ENCODE measurements at regions not wholly inside any gene's neighbourhood (a gene's known extent, or its start where the extent isn't known, plus 50 kb on each side); places are given as distances from the start of the nearest gene placed in this dataset.
"Not testable (repeated sequence)": the region's sequence is repeated elsewhere in the genome, so short reads cannot be mapped to it uniquely, and the experiment has no call there.

GRCh38 chr20:7090001-7090400 is 322.5 kb downstream of the BMP2 start:
- DNase-seq: no peak

DNA sequence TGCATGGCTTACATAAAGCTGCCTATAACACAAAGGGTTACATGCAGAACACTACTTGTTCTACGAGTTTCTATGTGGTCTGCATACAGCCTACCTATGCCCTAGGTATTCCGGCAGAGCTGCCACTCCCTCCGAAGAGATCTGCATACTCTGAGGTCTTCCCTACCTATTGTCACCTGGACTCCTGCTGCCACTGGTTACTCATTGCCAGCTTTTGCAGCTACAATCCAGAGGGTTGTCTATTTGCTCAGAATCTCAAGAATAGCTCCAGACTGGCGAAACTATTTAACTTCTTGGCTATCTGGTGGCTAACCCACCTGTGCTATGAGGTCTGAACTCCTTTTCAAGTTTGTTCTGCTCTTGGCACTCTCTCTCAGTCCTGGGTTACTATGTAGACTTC is 323.3 kb downstream of the BMP2 start:
- no peak for DNase-seq

DNA sequence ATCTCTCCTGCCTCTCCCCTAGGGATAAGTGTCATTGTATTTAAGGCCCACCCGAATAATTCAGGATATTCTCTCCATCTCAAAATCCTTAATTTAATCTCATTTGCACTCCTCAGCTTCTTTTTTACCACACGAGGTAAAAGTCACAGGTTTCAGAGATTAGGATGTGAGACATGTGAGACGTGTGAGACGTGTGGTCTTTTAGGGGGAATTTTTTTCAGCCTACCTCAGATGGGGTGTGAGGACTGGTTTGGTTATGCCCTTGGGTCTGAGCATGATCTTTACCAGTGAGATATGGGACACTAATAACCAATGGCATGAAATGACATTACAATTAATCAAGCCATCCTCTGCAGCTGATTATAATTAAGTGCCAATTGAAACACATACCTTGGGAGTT is 324.2 kb downstream of the BMP2 start:
- DNase-seq: no peak

GRCh38 chr20:7094438-7094997 is 327.0 kb downstream of the BMP2 start:
- no peak for DNase-seq

- no peak for DNase-seq
These were observed 339.4 kb downstream of the BMP2 start for GRCh38 chr20:7106910-7107309.

GRCh38 chr20:7108929-7109328 is 341.4 kb downstream of the BMP2 start:
- DNase-seq: no peak

- DNase-seq: no peak
These were observed 346.3 kb downstream of the BMP2 start for GRCh38 chr20:7113577-7114466.

DNA sequence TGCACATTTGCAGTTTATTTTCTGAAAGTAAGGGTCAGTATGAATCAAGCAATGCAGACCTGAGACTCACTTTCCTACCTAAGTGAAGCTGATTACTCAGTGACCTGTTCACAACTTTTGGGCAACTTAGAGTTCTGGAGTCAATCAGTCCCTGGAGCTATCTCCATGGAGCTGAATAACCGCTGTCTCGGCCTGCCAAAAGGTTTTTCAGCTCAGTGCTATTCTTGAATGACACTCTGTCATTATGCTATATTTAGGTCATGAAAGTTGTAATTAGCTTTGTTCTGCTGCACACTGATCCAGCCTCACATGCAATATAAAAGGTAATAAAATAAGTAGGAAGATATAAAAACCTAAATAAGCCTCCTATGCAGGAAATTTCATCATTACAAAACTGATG is 356.0 kb downstream of the BMP2 start:
- DNase-seq: no peak

GRCh38 chr20:7124120-7124519 is 356.6 kb downstream of the BMP2 start:
- no peak for DNase-seq

GRCh38 chr20:7136886-7137285 is 369.4 kb downstream of the BMP2 start:
- DNase-seq: no peak

DNA sequence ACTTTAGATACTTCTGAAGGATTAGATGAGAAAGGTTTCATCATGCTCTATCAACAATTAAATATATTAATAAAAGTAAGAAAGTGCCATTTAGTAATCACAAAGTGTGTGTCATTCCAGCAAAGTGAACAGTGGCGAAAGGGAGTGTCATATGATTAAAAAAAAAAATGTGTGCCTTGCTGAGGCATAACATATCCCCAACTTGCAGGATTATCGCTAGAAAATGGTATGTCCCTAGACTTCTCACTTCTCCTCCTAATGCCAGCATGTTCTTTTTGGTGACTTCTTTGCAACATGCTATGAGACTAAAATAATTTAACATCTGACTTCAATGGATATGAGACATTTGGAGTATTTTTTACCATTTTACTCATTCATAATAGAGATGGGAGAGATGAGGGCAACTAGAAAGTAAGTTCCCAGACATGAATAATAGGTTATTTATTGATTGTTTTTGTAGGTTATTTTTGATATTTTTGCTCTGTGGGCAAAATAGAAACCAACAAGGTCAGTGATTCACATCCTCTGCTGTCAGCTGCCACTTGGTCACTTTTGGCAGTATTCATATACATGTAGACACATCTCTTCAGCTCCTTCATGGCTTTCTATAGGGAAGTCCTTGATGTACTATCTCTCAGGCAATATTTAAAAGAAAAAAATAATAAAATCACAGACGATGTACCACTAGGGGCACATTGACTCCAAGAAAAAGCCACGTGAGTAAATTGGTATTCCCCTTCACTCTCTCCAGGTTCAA is 370.1 kb downstream of the BMP2 start:
- DNase-seq: no peak

DNA sequence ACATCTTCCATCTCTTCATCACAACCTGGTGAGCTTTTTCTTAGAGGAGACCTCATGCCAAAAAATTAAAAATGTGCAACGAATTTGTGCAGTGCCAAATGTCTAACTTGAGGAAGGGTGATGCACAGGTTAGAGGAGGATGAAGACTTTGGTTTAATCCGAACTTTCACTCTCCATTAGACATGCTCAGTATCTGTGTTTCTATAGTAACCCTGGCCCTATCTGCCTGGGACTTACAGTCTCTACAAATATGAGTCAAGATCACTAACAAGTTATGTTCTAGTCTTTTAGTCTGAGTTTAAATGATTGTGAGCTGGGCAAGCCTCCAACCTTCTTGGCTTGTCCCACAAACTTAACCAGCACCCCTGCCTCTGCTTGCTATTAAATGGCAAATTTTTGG is 377.0 kb downstream of the BMP2 start:
- DNase-seq: no peak

DNA sequence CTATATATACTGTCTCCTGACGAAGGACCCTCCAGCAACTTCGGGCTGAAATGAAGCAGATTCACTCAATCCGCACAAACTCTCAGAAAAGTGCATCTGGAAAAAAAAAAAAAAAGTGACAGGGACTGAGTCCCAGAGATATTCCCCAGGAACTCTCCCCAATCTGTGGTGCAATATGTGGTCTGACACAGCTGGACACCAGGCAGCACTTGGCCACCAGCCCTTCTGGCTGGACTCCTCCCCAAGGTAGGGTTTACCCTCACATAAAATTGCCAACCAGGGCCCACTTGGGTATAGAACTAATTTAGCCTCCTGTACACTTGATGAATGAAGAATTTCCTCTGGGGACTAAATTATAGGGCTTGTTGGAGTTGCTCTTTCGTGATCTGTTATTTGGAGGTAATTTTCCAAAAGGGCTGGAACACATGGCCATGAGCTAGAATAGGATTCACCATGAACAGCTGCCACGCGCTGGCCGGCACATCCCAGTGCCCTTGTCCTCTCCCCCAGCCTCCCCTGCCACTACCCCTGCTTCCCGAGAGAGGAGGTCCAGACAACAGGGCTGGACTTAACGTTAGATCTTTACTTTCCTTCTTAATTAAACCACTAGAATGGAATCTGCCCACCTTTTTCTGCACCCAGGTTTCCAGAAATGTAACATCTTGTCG is 379.2 kb downstream of the BMP2 start:
- DNase-seq: no peak

DNA sequence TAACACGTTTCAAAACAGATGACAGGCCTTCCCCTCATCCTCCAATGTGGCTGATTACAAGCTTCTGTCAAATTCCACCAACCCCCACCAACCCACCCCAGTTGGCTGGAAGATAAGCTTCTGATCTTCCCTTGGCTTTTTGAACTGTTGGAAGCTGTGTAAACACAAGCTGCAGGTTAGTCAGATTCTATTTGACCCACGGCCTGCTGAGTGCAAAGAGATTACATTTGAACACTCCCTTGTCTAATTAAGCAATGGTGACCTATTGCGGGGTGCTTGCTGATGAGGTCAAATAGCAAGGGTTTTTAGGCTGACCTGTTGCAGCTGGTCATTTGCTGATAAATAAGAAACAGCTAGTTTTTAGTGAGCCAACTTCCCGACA is 379.7 kb downstream of the BMP2 start:
- DNase-seq: no peak

GRCh38 chr20:7151676-7152470 is 384.4 kb downstream of the BMP2 start:
- no peak for DNase-seq

DNA sequence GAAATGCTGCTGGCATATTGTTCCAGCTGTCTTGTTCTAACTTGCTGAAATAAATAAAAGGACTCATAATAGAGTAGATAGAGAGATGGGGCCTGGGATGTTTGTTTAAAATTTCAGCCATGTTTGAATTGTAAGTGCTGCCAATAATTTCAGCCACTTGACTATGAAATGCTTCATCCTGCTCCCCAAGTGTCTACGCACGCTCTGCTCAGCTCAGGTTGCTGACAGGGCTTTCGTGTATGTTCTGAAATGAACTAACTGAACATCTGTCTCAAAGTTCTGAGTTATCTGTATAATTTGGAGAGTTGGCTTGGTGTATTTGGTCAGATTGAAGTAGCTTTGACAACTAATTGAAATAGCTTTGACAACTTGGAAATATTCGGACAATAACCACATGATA is 387.8 kb downstream of the BMP2 start:
- no peak for DNase-seq

- no peak for DNase-seq
These were observed 388.3 kb downstream of the BMP2 start for GRCh38 chr20:7155794-7156193.

DNA sequence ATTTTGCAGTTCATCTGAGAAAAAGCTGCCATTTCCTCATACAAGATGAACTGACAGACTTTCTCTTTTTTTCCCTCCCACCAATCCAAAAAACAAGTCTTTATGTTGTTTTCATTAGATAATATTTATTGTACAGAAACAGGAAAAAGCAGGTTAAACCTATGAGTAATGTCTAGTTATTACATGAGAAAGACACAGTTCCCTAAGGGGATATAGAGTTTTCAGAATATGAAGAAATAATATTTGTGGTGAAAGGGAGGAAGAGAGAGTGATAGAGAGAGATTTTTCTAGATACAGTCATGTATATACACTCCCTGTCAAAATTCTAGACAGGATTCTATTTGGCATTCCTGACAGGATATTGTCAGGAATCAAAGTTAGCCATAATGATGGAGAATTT is 392.4 kb downstream of the BMP2 start:
- no peak for DNase-seq

DNA sequence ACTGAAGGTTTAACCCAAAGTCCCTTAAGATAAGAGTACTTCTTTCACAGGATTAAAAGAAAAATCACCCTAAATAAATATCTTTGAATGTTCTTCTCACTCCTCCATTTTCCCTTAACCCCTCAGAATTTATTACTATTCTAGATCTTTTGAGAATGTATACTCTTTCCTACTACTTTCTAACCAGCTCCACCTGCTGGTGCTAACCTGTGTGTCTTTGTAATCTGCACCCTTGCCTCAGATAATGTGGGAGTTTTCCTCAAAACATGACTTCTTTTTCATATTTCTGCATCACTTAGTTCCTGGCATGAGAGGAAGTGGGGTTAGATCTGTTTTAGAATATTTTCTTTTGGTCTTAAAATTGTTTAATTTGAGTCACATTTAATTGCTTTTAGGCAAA is 394.2 kb downstream of the BMP2 start:
- no peak for DNase-seq

- DNase-seq: no peak
These were observed 404.4 kb downstream of the BMP2 start for GRCh38 chr20:7171911-7172310.

DNA sequence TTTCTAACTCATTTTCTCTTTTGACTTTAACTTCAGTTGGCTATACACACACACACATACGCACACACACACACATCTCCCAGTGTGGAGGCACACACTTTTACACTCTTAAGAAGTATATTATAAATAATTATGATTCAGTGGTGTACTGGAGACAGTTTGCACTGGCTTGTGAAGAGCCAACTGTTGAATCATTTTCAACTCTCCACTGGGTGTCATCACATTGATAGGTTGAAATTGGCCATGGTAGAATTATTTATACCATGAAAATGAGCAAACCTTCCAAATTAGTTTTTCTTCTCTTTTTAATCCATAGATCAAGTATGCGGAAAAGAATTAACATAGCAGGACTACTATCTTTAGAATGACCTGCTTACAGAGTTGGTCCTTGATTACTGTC is 407.1 kb downstream of the BMP2 start:
- DNase-seq: no peak

DNA sequence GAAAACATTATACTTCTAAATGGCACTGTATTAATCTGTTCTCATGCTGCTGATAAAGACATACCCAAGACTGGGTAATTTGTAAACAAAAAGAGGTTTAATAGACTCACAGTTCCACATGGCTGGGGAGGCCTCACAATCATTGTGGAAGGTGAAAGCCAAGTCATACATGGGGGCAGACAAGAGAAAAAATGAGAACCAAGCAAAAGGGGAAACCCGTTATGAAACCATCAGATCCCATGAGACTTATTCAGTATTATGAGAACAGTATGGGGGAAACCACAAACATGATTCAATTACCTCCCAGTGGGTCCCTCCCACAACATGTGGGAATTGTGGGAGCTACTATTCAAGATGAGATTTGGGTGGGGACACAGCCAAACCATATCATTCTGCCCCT is 408.3 kb downstream of the BMP2 start:
- not testable (repeated sequence) for DNase-seq

DNA sequence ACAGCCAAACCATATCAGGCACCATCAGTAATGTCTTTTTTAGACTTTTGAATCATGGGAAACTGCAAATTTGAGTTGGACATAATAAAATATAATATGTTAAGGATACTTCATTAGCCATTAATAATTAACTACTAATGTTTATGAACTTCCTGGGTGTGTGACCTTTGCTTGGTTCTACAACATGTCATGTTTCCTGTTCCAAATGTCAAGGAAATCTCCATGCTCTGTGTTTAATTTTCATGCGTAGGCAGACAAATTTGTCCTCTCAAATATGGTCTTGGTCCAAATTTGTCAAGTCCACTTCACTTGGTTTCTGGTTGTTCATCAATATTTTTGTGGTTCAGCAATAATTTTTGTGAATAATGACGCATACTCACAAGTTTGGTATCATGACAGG is 410.5 kb downstream of the BMP2 start:
- no peak for DNase-seq

Measured in SIG-M5 (cell line).